ENCODE measurements at regions not wholly inside any gene's neighbourhood (a gene's known extent, or its start where the extent isn't known, plus 50 kb on each side); places are given as distances from the start of the nearest gene placed in this dataset.

DNA sequence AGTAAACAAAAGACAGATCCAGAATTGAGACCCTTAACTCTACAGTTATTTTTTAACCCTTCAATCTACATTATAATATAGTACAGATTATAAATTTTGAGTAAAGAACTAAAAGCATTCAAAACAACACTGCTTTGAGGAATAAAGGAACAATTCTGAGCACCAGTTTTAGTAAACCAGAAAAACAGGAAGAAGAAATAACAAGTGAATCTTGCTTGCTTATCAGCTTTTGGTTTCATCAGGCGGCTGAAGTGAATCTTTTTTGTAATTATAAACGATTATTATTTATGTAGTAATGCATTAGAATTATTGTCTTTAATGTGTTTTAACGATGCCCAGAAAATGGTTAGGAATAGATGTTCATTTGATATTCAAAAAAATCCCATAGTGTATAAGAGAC lies 305.4 kb downstream of the ARAP2 start:
- H3K9me3 ChIP-seq, result no peaks in the 10 kb centered on the region
- no peaks in the 10 kb centered on the region for H3K36me3 ChIP-seq (ENCODE audit: low read depth, missing control alignments)
- H3K4me3 ChIP-seq, result no peak overlapping the region
- TF ChIP-seq POLR2A (IDR thresholded peaks at IDR 0.05), result no peak
- TF ChIP-seq, protein P1, sequence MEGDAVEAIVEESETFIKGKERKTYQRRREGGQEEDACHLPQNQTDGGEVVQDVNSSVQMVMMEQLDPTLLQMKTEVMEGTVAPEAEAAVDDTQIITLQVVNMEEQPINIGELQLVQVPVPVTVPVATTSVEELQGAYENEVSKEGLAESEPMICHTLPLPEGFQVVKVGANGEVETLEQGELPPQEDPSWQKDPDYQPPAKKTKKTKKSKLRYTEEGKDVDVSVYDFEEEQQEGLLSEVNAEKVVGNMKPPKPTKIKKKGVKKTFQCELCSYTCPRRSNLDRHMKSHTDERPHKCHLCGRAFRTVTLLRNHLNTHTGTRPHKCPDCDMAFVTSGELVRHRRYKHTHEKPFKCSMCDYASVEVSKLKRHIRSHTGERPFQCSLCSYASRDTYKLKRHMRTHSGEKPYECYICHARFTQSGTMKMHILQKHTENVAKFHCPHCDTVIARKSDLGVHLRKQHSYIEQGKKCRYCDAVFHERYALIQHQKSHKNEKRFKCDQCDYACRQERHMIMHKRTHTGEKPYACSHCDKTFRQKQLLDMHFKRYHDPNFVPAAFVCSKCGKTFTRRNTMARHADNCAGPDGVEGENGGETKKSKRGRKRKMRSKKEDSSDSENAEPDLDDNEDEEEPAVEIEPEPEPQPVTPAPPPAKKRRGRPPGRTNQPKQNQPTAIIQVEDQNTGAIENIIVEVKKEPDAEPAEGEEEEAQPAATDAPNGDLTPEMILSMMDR (IDR thresholded peaks at IDR 0.05), result no peak
- 68 to 83% methylated on average over 3 of the region's 3 CpGs for WGBS, 2 donors
- no peak for DNase-seq
- no peak overlapping the region for H3K27ac ChIP-seq
- no peaks in the 10 kb centered on the region for H3K27me3 ChIP-seq
- intact Hi-C loops (cut with DNase I; ENCODE audit: low total_unique reads), result no loop called here
- no peaks in the 10 kb centered on the region for H3K4me1 ChIP-seq

DNA sequence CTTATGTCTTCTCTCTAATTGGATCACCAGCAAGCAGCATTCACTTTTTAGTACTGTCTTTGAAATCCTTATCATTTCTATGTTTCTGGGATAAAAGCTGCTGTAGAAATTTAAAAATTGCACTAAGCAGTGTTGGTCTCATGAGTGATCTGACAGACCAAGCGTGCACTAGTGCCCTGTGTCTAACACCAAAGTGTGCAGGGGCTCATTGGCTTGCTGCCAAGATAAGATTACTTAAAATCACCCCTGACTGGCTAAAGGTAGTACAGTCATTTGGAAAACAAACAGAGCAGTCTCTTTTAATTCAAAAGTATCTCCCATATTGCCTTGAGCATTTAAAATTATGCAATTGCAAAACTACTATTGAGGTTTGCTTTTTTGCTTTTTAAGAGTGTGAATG lies 304.6 kb downstream of the ARAP2 start:
- TF ChIP-seq, protein P1 (IDR thresholded peaks at IDR 0.05), result no peak
- TF ChIP-seq POLR2A (IDR thresholded peaks at IDR 0.05), result no peak
- WGBS, 2 donors, result 67 to 72% methylated on average over 1 of the region's 1 CpG
- no peaks in the 10 kb centered on the region for H3K9me3 ChIP-seq
- H3K4me3 ChIP-seq, result no peak overlapping the region
- intact Hi-C loops (cut with DNase I; ENCODE audit: low total_unique reads), result no loop called here
- H3K27me3 ChIP-seq, result no peaks in the 10 kb centered on the region
- no peak for DNase-seq
- H3K27ac ChIP-seq, result no peak overlapping the region
- H3K4me1 ChIP-seq, result no peaks in the 10 kb centered on the region
- H3K36me3 ChIP-seq (ENCODE audit: low read depth, missing control alignments), result no peaks in the 10 kb centered on the region

DNA sequence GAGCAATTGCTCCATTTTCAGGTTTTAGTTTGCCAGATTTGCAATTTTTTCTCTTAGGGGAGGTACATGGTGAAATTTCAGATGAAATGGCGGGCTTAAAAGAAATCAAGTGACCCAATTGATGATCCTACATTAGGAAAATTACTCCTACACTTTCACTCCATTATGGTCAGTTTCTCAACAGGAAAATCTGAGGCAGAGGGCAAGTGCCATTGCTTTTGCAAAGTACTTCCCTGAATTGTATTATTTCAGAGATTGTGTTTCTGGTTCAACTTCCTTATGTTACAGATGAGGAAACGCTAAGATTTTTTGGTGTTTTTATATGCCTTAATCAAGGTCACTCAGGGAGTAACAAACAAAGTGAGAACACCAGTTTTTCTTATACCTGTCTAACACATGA lies 302.2 kb downstream of the ARAP2 start:
- no peak for DNase-seq
- whole genome bisulfite sequencing, 2 donors, result 80 to 84% methylated on average over 2 of the region's 2 CpGs
- no peak overlapping the region for H3K27ac ChIP-seq
- H3K9me3 ChIP-seq, result no peaks in the 10 kb centered on the region
- intact Hi-C loops (cut with DNase I; ENCODE audit: low total_unique reads), result no loop called here
- H3K27me3 ChIP-seq, result no peaks in the 10 kb centered on the region
- H3K4me3 ChIP-seq, result no peak overlapping the region
- H3K4me1 ChIP-seq, result no peaks in the 10 kb centered on the region
- TF ChIP-seq, protein P1 (IDR thresholded peaks at IDR 0.05), result no peak
- no peak for TF ChIP-seq POLR2A (IDR thresholded peaks at IDR 0.05)
- H3K36me3 ChIP-seq (ENCODE audit: low read depth, missing control alignments), result no peaks in the 10 kb centered on the region

DNA sequence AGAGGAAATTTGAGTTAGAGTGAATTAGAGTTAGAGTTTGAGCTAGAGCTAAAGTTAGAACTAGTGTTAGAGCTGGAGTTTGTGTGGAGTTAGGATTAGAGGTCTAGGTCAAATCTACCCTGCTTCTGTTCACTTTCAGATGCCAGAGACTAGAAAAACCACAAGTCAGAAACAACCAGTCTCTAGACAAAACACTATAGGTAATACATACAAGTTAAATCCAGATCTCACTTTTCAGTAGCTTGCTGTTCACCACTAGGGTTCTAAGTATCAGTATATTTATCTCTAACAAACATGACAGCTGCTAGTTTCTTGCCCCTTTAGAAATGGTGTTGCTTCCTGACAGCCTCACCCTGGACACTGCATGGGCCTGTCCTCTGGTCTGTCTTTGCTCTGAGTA lies 300.7 kb downstream of the ARAP2 start:
- intact Hi-C loops (cut with DNase I; ENCODE audit: low total_unique reads), result no loop called here
- no peak overlapping the region for H3K27ac ChIP-seq
- no peaks in the 10 kb centered on the region for H3K27me3 ChIP-seq
- TF ChIP-seq, protein P1 (IDR thresholded peaks at IDR 0.05), result no peak
- no peak for TF ChIP-seq POLR2A (IDR thresholded peaks at IDR 0.05)
- DNase-seq, result no peak
- H3K36me3 ChIP-seq (ENCODE audit: low read depth, missing control alignments), result no peaks in the 10 kb centered on the region
- H3K4me3 ChIP-seq, result no peak overlapping the region
- H3K9me3 ChIP-seq, result no peaks in the 10 kb centered on the region
- no peaks in the 10 kb centered on the region for H3K4me1 ChIP-seq

DNA sequence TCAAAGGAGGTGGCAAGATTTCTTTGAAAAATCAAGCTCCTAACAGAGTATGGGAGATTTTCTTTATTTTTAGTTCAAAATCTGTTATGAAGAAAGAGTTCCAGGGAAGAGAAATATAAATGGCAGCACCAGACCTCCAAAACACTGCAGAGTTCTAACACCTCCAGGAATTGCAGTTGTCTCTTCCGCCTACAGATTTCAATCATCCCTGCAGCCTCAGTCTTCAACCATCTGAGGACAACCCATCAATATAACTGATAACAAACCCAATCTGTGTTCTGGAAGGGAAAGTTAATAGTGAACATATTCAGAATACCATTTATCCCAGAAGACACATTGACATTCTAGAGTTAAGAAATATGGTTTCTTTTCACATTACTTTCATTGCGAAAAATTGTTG lies 296.1 kb downstream of the ARAP2 start:
- TF ChIP-seq, protein P1 (IDR thresholded peaks at IDR 0.05), result no peak
- no peak for TF ChIP-seq POLR2A (IDR thresholded peaks at IDR 0.05)
- no peaks in the 10 kb centered on the region for H3K27me3 ChIP-seq
- no peak overlapping the region for H3K4me3 ChIP-seq
- intact Hi-C loops (cut with DNase I; ENCODE audit: low total_unique reads), result no loop called here
- DNase-seq, result no peak
- no peaks in the 10 kb centered on the region for H3K9me3 ChIP-seq
- no peaks in the 10 kb centered on the region for H3K4me1 ChIP-seq
- H3K36me3 ChIP-seq (ENCODE audit: low read depth, missing control alignments), result no peaks in the 10 kb centered on the region
- 89 to 93% methylated on average over 2 of the region's 2 CpGs for WGBS, 2 donors
- H3K27ac ChIP-seq, result no peak overlapping the region
